ENCODE measurements at regions not wholly inside any gene's neighbourhood (a gene's known extent, or its start where the extent isn't known, plus 50 kb on each side); places are given as distances from the start of the nearest gene placed in this dataset.

- DNase-seq = no peak
Measured at GRCh38 chr6:25166955-25167748, 112.0 kb upstream of the CARMIL1 start.

GRCh38 chr6:25167961-25168360, 111.2 kb upstream of the CARMIL1 start:
- no peak for DNase-seq

- no peak for DNase-seq
Measured at GRCh38 chr6:25168637-25169036, 110.5 kb upstream of the CARMIL1 start.

GRCh38 chr6:25169553-25169952, 109.6 kb upstream of the CARMIL1 start:
- DNase-seq = no peak

GRCh38 chr6:25169961-25170360, 109.2 kb upstream of the CARMIL1 start:
- DNase-seq = no peak

GRCh38 chr6:25170640-25171039, 108.5 kb upstream of the CARMIL1 start:
- DNase-seq = no peak

- no peak for DNase-seq
Measured at GRCh38 chr6:25171301-25171700, 107.9 kb upstream of the CARMIL1 start.

GRCh38 chr6:25172819-25173218, 106.4 kb upstream of the CARMIL1 start:
- no peak for DNase-seq

- DNase-seq = no peak
Measured at GRCh38 chr6:25173246-25173645, 105.9 kb upstream of the CARMIL1 start.

- DNase-seq = no peak
Measured at GRCh38 chr6:25173951-25174474, 105.2 kb upstream of the CARMIL1 start.

- DNase-seq = no peak
Measured at GRCh38 chr6:25174678-25175077, 104.5 kb upstream of the CARMIL1 start.

- DNase-seq = no peak
Measured at GRCh38 chr6:25175196-25175595, 104.0 kb upstream of the CARMIL1 start.

GRCh38 chr6:25175681-25176080, 103.5 kb upstream of the CARMIL1 start:
- peak; percentile 17 for DNase-seq

- no peak for DNase-seq
Measured at GRCh38 chr6:25176466-25176865, 102.7 kb upstream of the CARMIL1 start.

- DNase-seq = no peak
Measured at GRCh38 chr6:25177500-25178028, 101.6 kb upstream of the CARMIL1 start.

GRCh38 chr6:25178336-25179035, 100.7 kb upstream of the CARMIL1 start:
- no peak for DNase-seq

GRCh38 chr6:25179051-25179778, 100.0 kb upstream of the CARMIL1 start:
- DNase-seq = no peak

GRCh38 chr6:25180630-25181349, 98.4 kb upstream of the CARMIL1 start:
- no peak for DNase-seq

GRCh38 chr6:25181350-25181724, 97.8 kb upstream of the CARMIL1 start:
- DNase-seq = no peak

- DNase-seq = no peak
Measured at GRCh38 chr6:25181923-25182322, 97.3 kb upstream of the CARMIL1 start.

GRCh38 chr6:25186919-25187318, 92.3 kb upstream of the CARMIL1 start:
- DNase-seq = no peak

GRCh38 chr6:25188232-25188631, 90.9 kb upstream of the CARMIL1 start:
- DNase-seq = no peak
